Astrocyte (in vitro differentiated cells and primary cell): ENCODE measurements at regions not wholly inside any gene's neighbourhood (a gene's known extent, or its start where the extent isn't known, plus 50 kb on each side); places are given as distances from the start of the nearest gene placed in this dataset.

ENCODE experiments used
- DNase-seq: peaks from one replicate; pipeline ENCODE4 v3.0.0-alpha.2; 2010; ENCODE audit warnings: low read depth
- FAIRE-seq: peaks from 2 replicates; lab custom pipeline; 2011; peaks lifted over from hg19 to GRCh38; lab: Jason Lieb, UNC
- H2AFZ ChIP-seq: 2 replicates; pipeline ENCODE4 v1.6.0; 2012; ENCODE audit warnings: low read depth, low read length, inconsistent platforms
- H3K27ac ChIP-seq: 2 replicates; pipeline ENCODE4 v1.5.1; 2011; ENCODE audit warnings: low read depth, low read length, inconsistent platforms
- H3K27me3 ChIP-seq: 2 replicates; pipeline ENCODE4 v1.6.0; 2011; ENCODE audit warnings: low read length, inconsistent platforms; ENCODE audit not compliant: insufficient read depth
- H3K36me3 ChIP-seq: 2 replicates; pipeline ENCODE4 v1.5.1; 2011; ENCODE audit warnings: low read length, inconsistent platforms; ENCODE audit not compliant: insufficient read depth
- H3K4me1 ChIP-seq: 2 replicates; pipeline ENCODE4 v1.5.1; 2011; ENCODE audit warnings: low read length, inconsistent platforms; ENCODE audit not compliant: insufficient read depth
- H3K4me2 ChIP-seq: 2 replicates; pipeline ENCODE4 v1.6.0; 2012; ENCODE audit warnings: low read length, inconsistent platforms
- H3K4me3 ChIP-seq: 2 replicates; pipeline ENCODE4 v1.5.1; 2011; ENCODE audit warnings: low read depth, mild to moderate bottlenecking, low read length, inconsistent platforms; ENCODE audit not compliant: insufficient read depth
- H3K79me2 ChIP-seq: 2 replicates; pipeline ENCODE4 v1.6.0; 2012; ENCODE audit warnings: mild to moderate bottlenecking, low read length, inconsistent platforms; ENCODE audit not compliant: insufficient read depth
- H3K9ac ChIP-seq: 2 replicates; pipeline ENCODE4 v1.6.0; 2012; ENCODE audit warnings: mild to moderate bottlenecking, low read length, inconsistent platforms
- H3K9me3 ChIP-seq: 2 replicates; pipeline ENCODE4 v1.5.1; 2012; ENCODE audit warnings: low read depth, mild to moderate bottlenecking, low read length, inconsistent platforms; ENCODE audit not compliant: insufficient read depth
- H4K20me1 ChIP-seq: 2 replicates; pipeline ENCODE4 v1.6.0; 2012; ENCODE audit warnings: low read length, inconsistent platforms; ENCODE audit not compliant: insufficient read depth
- H3K27ac Mint-ChIP-seq: one replicate; pipeline ENCODE4 v1.8.0; 2021; ENCODE audit warnings: mild to moderate bottlenecking, mixed read lengths; ENCODE audit not compliant: unreplicated experiment
- H3K27me3 Mint-ChIP-seq: one replicate; pipeline ENCODE4 v1.8.0; 2021; ENCODE audit warnings: low read depth, mixed read lengths; ENCODE audit not compliant: unreplicated experiment
- H3K36me3 Mint-ChIP-seq: one replicate; pipeline ENCODE4 v1.8.0; 2021; ENCODE audit warnings: low read depth, mixed read lengths; ENCODE audit not compliant: unreplicated experiment
- H3K4me1 Mint-ChIP-seq: one replicate; pipeline ENCODE4 v1.8.0; 2021; ENCODE audit warnings: low read depth, mixed read lengths; ENCODE audit not compliant: unreplicated experiment
- H3K4me3 Mint-ChIP-seq: one replicate; pipeline ENCODE4 v1.8.0; 2021; ENCODE audit warnings: mild to moderate bottlenecking, moderate library complexity, mixed read lengths; ENCODE audit not compliant: unreplicated experiment
- H3K9me3 Mint-ChIP-seq: one replicate; pipeline ENCODE4 v1.8.0; 2021; ENCODE audit warnings: mild to moderate bottlenecking, mixed read lengths; ENCODE audit not compliant: unreplicated experiment
- CTCF ChIP-seq: IDR thresholded peaks from 2 replicates; pipeline ENCODE4 v1.5.1; 2011; ENCODE audit warnings: low read depth, mild to moderate bottlenecking, inconsistent platforms, low read length, moderate library complexity; ENCODE audit not compliant: insufficient read depth
- EZH2 ChIP-seq: IDR thresholded peaks from 2 replicates; pipeline ENCODE4 v1.6.1; 2012; ENCODE audit warnings: mild to moderate bottlenecking, low read length, inconsistent platforms; ENCODE audit not compliant: insufficient read depth

GRCh38 chr6:93040375-93040774, 379.0 kb downstream of the EPHA7 start:
- H3K27me3 ChIP-seq: no peaks in the 10 kb centered on the region
- H3K9ac ChIP-seq: no peak overlapping the region
- H3K36me3 Mint-ChIP-seq: no peaks in the 10 kb centered on the region
- H3K27ac ChIP-seq: no peak overlapping the region
- no peaks in the 10 kb centered on the region for H4K20me1 ChIP-seq
- H3K9me3 Mint-ChIP-seq: peaks cover 8% of the 10 kb centered on the region
- no peaks in the 10 kb centered on the region for H3K9me3 ChIP-seq
- peak overlapping the region; percentile 31 for H2AFZ ChIP-seq
- DNase-seq: peak; percentile 17
- no peaks in the 10 kb centered on the region for H3K27me3 Mint-ChIP-seq
- no peaks in the 10 kb centered on the region for H3K4me1 Mint-ChIP-seq
- H3K27ac Mint-ChIP-seq: no peak overlapping the region
- peaks cover 6% of the 10 kb centered on the region for H3K4me1 ChIP-seq
- H3K79me2 ChIP-seq: no peaks in the 10 kb centered on the region
- H3K4me3 Mint-ChIP-seq: no peak overlapping the region
- H3K4me3 ChIP-seq: no peak overlapping the region
- no peak for FAIRE-seq
- H3K4me2 ChIP-seq: peak overlapping the region; percentile 21
- no peak for TF ChIP-seq CTCF
- TF ChIP-seq EZH2: no peak
- H3K36me3 ChIP-seq: no peaks in the 10 kb centered on the region

- Histone ChIP-seq H3K79me2 (no peaks in the 10 kb centered on the region), H3K27me3 (no peaks in the 10 kb centered on the region), H2AFZ (no peak overlapping the region), H3K36me3 (no peaks in the 10 kb centered on the region), H4K20me1 (no peaks in the 10 kb centered on the region), H3K9me3 (no peaks in the 10 kb centered on the region), H3K4me1 (peaks cover 6% of the 10 kb centered on the region), H3K4me2 (no peak overlapping the region), H3K27ac (no peak overlapping the region), H3K9ac (no peak overlapping the region), H3K4me3 (no peak overlapping the region)
- peak; percentile 4 for DNase-seq
- H3K9me3 Mint-ChIP-seq: peaks cover 14% of the 10 kb centered on the region
- no peak for FAIRE-seq
- no peaks in the 10 kb centered on the region for H3K4me1 Mint-ChIP-seq
- H3K27me3 Mint-ChIP-seq: no peaks in the 10 kb centered on the region
- TF ChIP-seq EZH2: no peak
- TF ChIP-seq CTCF: peak; percentile 37
- H3K27ac Mint-ChIP-seq: no peak overlapping the region
- no peak overlapping the region for H3K4me3 Mint-ChIP-seq
- no peaks in the 10 kb centered on the region for H3K36me3 Mint-ChIP-seq
Observed at GRCh38 chr6:93036835-93037234, 382.5 kb downstream of the EPHA7 start.

GRCh38 chr6:93035756-93036155, 383.6 kb downstream of the EPHA7 start:
- H3K9me3 ChIP-seq: no peaks in the 10 kb centered on the region
- FAIRE-seq (no peak), DNase-seq (no peak)
- no peak overlapping the region for H3K4me2 ChIP-seq
- H3K4me1 ChIP-seq: peaks cover 6% of the 10 kb centered on the region
- H3K79me2 ChIP-seq: no peaks in the 10 kb centered on the region
- H3K4me3 ChIP-seq: no peak overlapping the region
- no peak overlapping the region for H3K9ac ChIP-seq
- no peaks in the 10 kb centered on the region for H3K27me3 ChIP-seq
- Mint-ChIP-seq H3K27me3 (no peaks in the 10 kb centered on the region), H3K4me1 (no peaks in the 10 kb centered on the region), H3K9me3 (peaks cover 14% of the 10 kb centered on the region), H3K36me3 (no peaks in the 10 kb centered on the region), H3K27ac (no peak overlapping the region), H3K4me3 (no peak overlapping the region)
- no peaks in the 10 kb centered on the region for H3K36me3 ChIP-seq
- H3K27ac ChIP-seq: no peak overlapping the region
- no peak for TF ChIP-seq EZH2
- no peak for TF ChIP-seq CTCF
- no peak overlapping the region for H2AFZ ChIP-seq
- H4K20me1 ChIP-seq: no peaks in the 10 kb centered on the region
